ENCODE measurements at regions not wholly inside any gene's neighbourhood (a gene's known extent, or its start where the extent isn't known, plus 50 kb on each side); places are given as distances from the start of the nearest gene placed in this dataset.

GRCh38 chr20:50356525-50356885 is 153.7 kb upstream of the PTPN1 start:
- no peak overlapping the region for H3K27ac ChIP-seq (ENCODE audit: low read length)

GRCh38 chr20:50356962-50357782 is 153.0 kb upstream of the PTPN1 start:
- H3K9ac ChIP-seq (ENCODE audit: low read depth, low read length): no peak overlapping the region
- no peak overlapping the region for H3K4me2 ChIP-seq (ENCODE audit: insufficient read depth, low read length)
- no peak overlapping the region for H3K27ac ChIP-seq (ENCODE audit: low read length)
- H3K4me1 ChIP-seq (ENCODE audit: insufficient read depth, low read length): no peaks in the 10 kb centered on the region
- peaks cover 16% of the 10 kb centered on the region for H4K20me1 ChIP-seq (ENCODE audit: insufficient read depth, low read length)
- no peak overlapping the region for H2AFZ ChIP-seq (ENCODE audit: low read depth, low read length)
- H3K9me3 ChIP-seq (ENCODE audit: insufficient read depth, low read length, severe bottlenecking): no peaks in the 10 kb centered on the region
- H3K79me2 ChIP-seq (ENCODE audit: insufficient read depth, low read length): no peaks in the 10 kb centered on the region
- DNase-seq: no peak
- TF ChIP-seq EZH2 (IDR thresholded peaks at IDR 0.05; ENCODE audit: borderline replicate concordance, low read depth, low read length, severe bottlenecking) (no peak), CTCF (IDR thresholded peaks at IDR 0.05; ENCODE audit: borderline replicate concordance, extremely low read depth, low read length, poor library complexity, severe bottlenecking) (no peak)
- no peak for ATAC-seq (ENCODE audit: insufficient read depth, low read depth)
- no peaks in the 10 kb centered on the region for H3K36me3 ChIP-seq (ENCODE audit: insufficient read depth, low read length)
- no peak overlapping the region for H3K4me3 ChIP-seq (ENCODE audit: low read depth in 1 of 2, low read length in 2 of 2)
- no peaks in the 10 kb centered on the region for H3K27me3 ChIP-seq (ENCODE audit: insufficient read depth, low read length, poor library complexity)

More at GRCh38 chr20:50356525-50356885, 153.7 kb upstream of the PTPN1 start:
- H3K27me3 ChIP-seq (ENCODE audit: insufficient read depth, low read length, poor library complexity): no peaks in the 10 kb centered on the region
- no peak for TF ChIP-seq CTCF (IDR thresholded peaks at IDR 0.05; ENCODE audit: borderline replicate concordance, extremely low read depth, low read length, poor library complexity, severe bottlenecking)
- no peak for TF ChIP-seq EZH2 (IDR thresholded peaks at IDR 0.05; ENCODE audit: borderline replicate concordance, low read depth, low read length, severe bottlenecking)
- H3K4me1 ChIP-seq (ENCODE audit: insufficient read depth, low read length): no peaks in the 10 kb centered on the region
- peaks cover 16% of the 10 kb centered on the region for H4K20me1 ChIP-seq (ENCODE audit: insufficient read depth, low read length)
- no peaks in the 10 kb centered on the region for H3K79me2 ChIP-seq (ENCODE audit: insufficient read depth, low read length)
- no peak overlapping the region for H2AFZ ChIP-seq (ENCODE audit: low read depth, low read length)
- H3K9ac ChIP-seq (ENCODE audit: low read depth, low read length): no peak overlapping the region
- no peaks in the 10 kb centered on the region for H3K9me3 ChIP-seq (ENCODE audit: insufficient read depth, low read length, severe bottlenecking)
- no peak overlapping the region for H3K4me3 ChIP-seq (ENCODE audit: low read depth in 1 of 2, low read length in 2 of 2)
- ATAC-seq (ENCODE audit: insufficient read depth, low read depth) (no peak), DNase-seq (no peak)
- no peak overlapping the region for H3K4me2 ChIP-seq (ENCODE audit: insufficient read depth, low read length)
- H3K36me3 ChIP-seq (ENCODE audit: insufficient read depth, low read length): no peaks in the 10 kb centered on the region

GRCh38 chr20:50357783-50358161 is 152.4 kb upstream of the PTPN1 start:
- Histone ChIP-seq H3K4me2 (ENCODE audit: insufficient read depth, low read length) (no peak overlapping the region), H3K4me3 (ENCODE audit: low read depth in 1 of 2, low read length in 2 of 2) (no peak overlapping the region), H3K27me3 (ENCODE audit: insufficient read depth, low read length, poor library complexity) (no peaks in the 10 kb centered on the region), H3K9ac (ENCODE audit: low read depth, low read length) (no peak overlapping the region), H3K36me3 (ENCODE audit: insufficient read depth, low read length) (no peaks in the 10 kb centered on the region), H3K4me1 (ENCODE audit: insufficient read depth, low read length) (no peaks in the 10 kb centered on the region), H4K20me1 (ENCODE audit: insufficient read depth, low read length) (peaks cover 16% of the 10 kb centered on the region), H3K27ac (ENCODE audit: low read length) (no peak overlapping the region), H3K79me2 (ENCODE audit: insufficient read depth, low read length) (no peaks in the 10 kb centered on the region), H3K9me3 (ENCODE audit: insufficient read depth, low read length, severe bottlenecking) (no peaks in the 10 kb centered on the region), H2AFZ (ENCODE audit: low read depth, low read length) (no peak overlapping the region)
- DNase-seq: no peak
- no peak for ATAC-seq (ENCODE audit: insufficient read depth, low read depth)
- TF ChIP-seq EZH2 (IDR thresholded peaks at IDR 0.05; ENCODE audit: borderline replicate concordance, low read depth, low read length, severe bottlenecking) (no peak), CTCF (IDR thresholded peaks at IDR 0.05; ENCODE audit: borderline replicate concordance, extremely low read depth, low read length, poor library complexity, severe bottlenecking) (no peak)

Data from DND-41 (cell line).